Fibroblast of skin of left biceps (primary cell): ENCODE measurements at regions not wholly inside any gene's neighbourhood (a gene's known extent, or its start where the extent isn't known, plus 50 kb on each side); places are given as distances from the start of the nearest gene placed in this dataset.
"Not testable (repeated sequence)": the region's sequence is repeated elsewhere in the genome, so short reads cannot be mapped to it uniquely, and the experiment has no call there.

Experiments used
- DNase-seq, 2 experiments: peaks; one replicate each; pipeline ENCODE4 v3.0.0-alpha.2; 2013; ENCODE audit warnings: low read depth in 2 of 2

DNA sequence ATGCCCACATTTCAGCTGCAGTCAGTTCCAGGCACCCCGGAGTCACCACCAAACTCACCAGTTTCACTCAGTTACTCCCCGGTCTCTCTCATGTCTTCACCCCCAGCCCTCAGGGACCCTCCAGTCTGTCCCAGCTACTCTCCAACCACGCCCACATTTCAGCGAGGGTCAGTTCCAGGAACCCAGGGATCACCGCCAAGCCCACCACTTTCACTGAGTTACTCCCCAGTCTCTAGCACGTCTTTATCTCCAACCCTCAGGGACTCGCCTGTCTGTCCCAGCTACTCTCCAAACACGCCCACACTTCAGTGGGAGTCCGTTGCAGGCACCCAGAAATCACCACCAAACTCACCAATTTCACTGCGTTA lies 337.5 kb downstream of the CWH43 start:
- DNase-seq = not testable (repeated sequence)
